ENCODE measurements at regions not wholly inside any gene's neighbourhood (a gene's known extent, or its start where the extent isn't known, plus 50 kb on each side); places are given as distances from the start of the nearest gene placed in this dataset.

DNA sequence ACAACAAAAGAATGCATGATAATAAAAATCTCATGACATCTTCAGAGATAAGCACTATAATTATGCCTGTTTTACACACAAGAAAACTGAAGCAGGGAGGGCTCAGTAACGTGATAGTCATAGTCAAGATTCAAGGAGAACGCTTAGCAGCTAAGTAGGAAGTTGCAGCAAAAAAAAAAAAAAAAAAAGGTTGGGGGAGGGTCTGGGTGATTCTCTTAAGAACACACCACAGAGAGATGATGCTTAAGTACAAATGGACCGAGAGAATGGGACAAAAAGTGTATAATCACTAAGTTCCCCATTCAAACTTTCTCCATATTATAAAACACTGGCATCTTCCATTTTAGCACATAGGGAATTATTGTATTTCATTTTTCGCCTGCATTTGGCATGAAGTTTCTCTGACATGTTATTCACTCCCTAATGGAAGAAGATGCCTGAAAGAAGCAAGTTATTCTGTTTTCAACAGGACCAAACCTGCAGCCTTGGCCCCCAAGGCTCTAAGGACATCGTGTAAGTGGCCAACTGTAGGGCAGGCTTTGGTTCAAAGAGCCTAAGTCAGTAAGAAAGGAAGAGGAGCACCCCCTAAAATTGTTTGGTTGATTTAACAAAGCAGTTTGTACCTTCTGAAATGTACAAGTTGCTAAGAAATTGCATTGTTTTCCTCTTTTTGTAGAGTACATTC, 142.9 kb upstream of the TMPO start:
- DNase-seq (ENCODE audit: low read depth in 2 of 3, low spot score in 1 of 3): no peak

DNA sequence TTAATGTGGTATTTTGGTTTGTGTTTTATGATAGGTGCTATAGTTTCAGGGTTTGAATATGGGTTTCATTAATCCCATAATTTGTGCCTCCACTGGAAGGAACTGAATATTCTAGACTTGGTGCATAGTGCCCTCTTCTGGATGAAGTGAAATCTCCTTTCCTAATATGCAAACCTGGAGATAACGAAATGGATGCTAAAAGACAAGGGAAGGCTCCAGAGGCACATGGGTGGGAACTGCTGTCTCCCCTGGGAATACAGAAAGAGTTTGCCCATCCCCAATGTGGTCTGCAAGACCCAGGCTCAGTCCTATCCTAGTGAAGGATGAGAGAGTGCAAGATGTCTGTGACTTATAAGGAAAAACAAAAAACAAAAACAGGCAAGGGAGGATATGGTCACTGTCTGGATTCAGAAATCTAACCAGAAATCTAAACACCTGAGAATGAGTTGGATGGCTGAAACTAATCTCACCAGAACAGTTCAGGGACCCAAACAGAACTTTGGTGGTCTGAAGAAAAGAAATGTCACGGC, 142.3 kb upstream of the TMPO start:
- peak in 1 of 3 donors; percentile 11 for DNase-seq (ENCODE audit: low read depth in 2 of 3, low spot score in 1 of 3)

DNA sequence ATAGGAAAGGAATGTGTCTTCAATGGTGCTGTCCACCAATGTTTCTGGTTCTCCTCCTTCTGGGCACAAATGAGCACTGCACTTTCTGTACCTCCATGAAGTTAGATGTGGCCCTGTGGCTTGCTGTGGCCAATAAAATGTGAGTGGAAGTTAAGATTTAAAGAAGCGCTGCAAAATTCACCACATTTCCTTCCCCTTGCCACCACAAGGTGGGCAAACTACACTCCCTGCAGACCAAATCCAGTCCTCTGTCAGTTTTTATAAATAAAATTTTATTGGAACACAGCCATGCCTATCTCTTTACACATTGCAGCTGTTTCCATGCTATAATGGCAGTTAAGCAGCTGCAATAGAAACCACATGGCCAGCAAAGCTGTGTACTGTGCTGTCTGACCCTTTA, 141.4 kb upstream of the TMPO start:
- DNase-seq (ENCODE audit: low read depth in 2 of 3, low spot score in 1 of 3): no peak

DNA sequence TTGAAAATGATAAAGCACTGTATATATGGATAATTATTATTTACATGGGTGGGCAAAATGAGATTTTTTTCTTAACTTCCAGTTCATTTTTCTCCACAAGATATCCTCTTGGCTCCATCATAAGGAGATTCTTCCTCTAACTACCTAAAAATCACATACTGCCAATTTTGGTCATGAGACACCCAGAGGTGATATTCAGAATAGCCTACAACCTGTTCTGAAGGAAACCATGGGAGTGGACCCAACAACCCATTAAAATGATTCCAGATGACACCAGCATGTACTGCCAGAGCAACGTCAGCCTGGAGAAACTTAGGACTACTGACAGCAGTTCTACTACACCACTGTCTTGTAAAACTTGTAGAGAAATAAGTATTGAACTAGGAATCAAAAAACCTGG, 136.3 kb upstream of the TMPO start:
- no peak for DNase-seq (ENCODE audit: low read depth in 2 of 3, low spot score in 1 of 3)

DNA sequence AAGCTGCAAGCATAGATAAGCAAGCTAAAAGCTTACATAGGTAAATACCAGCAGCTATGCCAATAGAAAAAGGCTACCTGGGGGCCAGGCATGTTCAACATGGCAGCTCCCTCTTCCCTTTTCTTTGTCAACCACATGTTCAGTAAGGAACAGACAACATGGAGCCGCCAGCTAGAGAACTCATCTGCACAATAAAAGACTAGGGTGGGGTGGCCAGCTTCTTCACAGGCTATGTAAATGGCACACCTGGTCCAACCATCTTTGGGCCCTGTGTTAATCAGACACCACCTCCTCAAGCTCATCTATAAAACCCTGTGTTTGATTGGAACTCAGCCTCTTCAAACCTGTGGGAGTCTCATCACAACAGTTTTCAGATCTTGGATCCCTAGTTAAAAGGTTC, 129.7 kb upstream of the TMPO start:
- DNase-seq (ENCODE audit: low read depth in 2 of 3, low spot score in 1 of 3): no peak

DNA sequence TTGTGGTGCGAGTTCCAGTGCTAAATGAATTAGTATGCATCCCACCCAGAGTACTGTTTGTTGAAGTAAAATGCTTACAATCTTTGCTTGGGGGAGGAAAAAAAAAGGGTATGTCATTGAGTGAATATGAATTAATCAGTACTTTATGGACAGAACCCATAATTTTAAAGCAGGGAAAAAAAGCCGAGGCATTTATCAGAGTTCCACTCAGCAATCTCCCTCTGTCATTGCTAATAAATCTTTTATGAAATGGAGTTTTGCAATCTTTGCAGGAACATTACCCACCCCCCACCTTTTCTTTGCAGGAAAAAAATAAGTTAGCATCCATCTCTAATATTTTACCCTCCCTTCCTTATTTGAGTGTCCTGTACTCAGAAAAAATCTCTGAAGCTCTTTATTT, 127.9 kb upstream of the TMPO start:
- DNase-seq (ENCODE audit: low read depth in 2 of 3, low spot score in 1 of 3): no peak

GRCh38 chr12:98388126-98388525, 127.3 kb upstream of the TMPO start:
- no peak for DNase-seq (ENCODE audit: low read depth in 2 of 3, low spot score in 1 of 3)

DNA sequence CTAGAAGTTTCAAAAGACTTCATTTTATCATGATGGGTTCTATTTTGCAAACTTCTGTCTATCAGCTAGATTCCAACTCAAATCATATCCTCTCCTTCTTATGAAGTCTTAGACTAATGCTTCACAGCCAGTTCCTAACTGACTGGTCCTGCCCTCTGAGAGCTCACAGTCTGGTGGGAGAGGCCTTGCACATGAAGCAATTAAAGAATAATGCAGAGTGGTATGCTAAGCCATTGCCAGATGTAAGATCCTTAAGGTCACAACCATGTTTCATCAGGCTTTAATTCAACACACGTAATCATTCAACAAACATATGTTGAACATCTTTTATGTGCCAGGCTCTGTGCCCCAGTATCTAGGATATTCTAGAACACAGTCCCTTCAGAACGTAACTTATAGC, 125.8 kb upstream of the TMPO start:
- DNase-seq (ENCODE audit: low read depth in 2 of 3, low spot score in 1 of 3): no peak

DNA sequence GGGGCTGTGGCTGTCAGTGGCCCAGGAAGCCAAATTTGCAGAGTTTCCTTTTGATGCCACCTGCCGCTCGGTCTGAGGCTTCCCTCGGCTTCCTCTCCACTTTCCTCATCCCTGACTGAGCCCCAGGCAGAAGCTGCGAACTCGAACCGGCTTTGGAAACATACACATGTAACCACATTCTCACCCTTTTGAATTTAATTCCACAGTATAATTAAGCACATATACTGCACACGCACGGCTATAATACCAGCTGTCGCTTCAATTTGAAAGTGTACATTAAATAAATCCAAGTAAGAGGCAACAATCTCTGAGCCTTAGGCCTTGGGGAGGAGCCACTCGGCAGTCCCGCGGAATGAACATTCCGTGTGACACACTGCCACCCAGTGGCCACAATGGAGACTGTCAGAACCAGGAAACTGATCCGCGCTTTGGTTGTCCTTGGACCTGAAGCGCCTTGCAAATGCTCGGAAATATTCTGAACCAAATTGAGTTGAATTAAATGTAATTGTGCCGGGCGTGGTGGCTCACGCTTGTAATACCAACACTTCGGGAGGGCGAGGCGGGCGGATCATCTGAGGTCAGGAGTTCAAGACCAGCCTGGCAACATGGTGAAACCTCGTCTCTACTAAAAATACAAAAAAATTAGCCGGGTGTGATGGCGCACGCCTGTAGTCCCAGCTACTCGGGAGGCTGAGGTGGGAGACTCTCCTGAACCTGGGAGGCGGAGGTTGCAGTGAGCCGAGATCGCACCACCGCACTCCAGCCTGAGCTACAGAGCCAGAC, 117.9 kb upstream of the TMPO start:
- DNase-seq (ENCODE audit: low read depth in 2 of 3, low spot score in 1 of 3): peak; percentile 67 to 82 (median 78)

GRCh38 chr12:98399532-98399931, 115.9 kb upstream of the TMPO start:
- DNase-seq (ENCODE audit: low read depth in 2 of 3, low spot score in 1 of 3): peak; percentile 38 to 53 (median 46)

- no peak for DNase-seq (ENCODE audit: low read depth in 2 of 3, low spot score in 1 of 3)
Observed at GRCh38 chr12:98401427-98401826, 114.0 kb upstream of the TMPO start.

DNA sequence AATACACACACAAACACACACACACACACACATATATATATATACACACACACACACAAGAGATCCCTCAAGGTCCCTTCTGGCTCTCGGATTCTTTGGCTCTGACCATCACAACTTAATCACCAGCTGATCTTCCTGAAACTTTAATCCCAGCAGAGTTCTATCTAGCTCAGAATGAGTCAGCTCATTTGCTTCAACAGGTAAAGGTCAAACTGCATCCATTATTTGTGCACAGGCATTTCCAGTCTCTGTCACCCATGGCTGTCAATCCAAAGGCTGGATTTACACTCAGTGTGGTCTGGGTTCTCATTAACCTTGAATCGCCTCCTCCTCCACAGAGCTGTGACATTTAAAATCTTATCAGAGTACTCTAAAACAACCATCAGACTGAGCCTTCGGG, 113.3 kb upstream of the TMPO start:
- no peak for DNase-seq (ENCODE audit: low read depth in 2 of 3, low spot score in 1 of 3)

DNA sequence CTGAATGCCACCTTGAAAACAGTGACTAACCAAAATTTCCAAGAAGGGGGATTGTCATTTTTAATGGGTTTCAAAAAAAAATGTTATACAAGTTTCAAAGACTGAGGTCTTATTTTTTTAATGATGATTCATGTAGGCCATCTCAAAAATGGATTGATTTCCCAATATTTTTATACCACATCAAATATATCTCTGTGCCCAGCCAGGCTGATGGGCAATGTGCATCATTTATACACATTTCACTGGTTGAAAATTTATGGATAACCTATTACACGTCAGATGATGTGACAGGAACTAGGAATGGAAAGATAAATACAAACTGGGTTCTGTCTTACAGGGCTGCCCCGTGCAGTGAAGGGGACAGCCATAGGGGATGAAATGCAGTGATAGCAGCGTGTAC, 112.7 kb upstream of the TMPO start:
- no peak for DNase-seq (ENCODE audit: low read depth in 2 of 3, low spot score in 1 of 3)

DNA sequence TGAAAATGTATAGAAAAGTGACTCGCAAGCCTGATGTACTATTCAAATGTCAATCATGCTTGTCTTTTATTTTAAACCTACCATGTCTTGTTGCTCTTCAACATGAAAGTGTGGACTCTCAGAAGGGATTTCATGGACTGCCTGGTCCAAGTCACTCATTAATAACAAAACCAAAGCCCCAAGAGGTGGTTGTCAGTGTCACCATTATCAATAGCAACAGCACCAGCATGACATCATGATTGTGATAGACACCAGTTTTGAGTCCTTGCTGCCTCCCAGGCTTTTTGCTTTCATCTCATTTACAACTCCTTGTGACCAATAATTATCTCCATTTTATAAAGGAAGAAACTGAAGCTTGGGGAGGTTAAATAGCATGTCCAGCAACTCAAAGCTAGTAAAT, 112.0 kb upstream of the TMPO start:
- DNase-seq (ENCODE audit: low read depth in 2 of 3, low spot score in 1 of 3): no peak

DNA sequence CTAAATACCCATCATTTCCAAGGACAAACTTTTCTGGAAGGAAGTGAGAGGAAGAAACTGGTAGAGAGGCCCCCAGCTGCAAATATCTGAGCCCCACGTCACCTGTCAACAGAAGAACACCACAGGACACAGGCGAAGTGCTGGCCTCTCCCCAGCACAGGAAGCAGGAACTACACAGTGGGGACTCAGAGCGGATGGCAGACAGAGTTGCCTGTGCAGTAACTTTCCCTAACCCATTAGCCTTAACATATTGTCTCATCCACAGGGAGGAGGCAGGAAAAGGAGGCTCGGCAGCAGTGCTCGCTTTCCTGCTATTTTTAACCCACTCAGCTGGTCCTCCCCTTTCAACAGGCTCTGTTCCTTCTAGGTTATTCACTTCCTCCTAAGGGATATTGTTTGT, 111.5 kb upstream of the TMPO start:
- no peak for DNase-seq (ENCODE audit: low read depth in 2 of 3, low spot score in 1 of 3)

- no peak for DNase-seq (ENCODE audit: low read depth in 2 of 3, low spot score in 1 of 3)
Observed at GRCh38 chr12:98405805-98406366, 109.5 kb upstream of the TMPO start.

GRCh38 chr12:98406378-98406777, 109.0 kb upstream of the TMPO start:
- no peak for DNase-seq (ENCODE audit: low read depth in 2 of 3, low spot score in 1 of 3)

GRCh38 chr12:98408681-98409080, 106.7 kb upstream of the TMPO start:
- DNase-seq (ENCODE audit: low read depth in 2 of 3, low spot score in 1 of 3): no peak

DNA sequence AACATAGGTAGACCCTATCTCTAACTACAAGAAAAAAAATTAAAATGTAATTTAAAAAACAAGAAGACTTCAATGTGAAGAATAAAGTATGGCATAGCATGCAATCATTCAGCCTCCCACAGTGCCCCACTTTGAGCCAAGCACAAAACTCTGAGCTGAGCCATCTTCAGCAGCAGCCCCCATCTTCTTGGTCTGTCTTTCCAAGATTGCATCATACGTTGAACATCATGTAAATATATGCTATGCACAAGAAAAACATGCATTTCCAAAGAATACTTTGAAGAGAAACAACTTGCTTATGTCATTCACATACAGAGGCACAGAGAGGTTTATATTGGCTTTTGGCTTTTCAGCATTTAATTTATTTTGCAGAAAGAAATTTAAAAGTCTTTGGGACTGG, 105.8 kb upstream of the TMPO start:
- no peak for DNase-seq (ENCODE audit: low read depth in 2 of 3, low spot score in 1 of 3)

GRCh38 chr12:98410356-98410755, 105.0 kb upstream of the TMPO start:
- no peak for DNase-seq (ENCODE audit: low read depth in 2 of 3, low spot score in 1 of 3)

DNA sequence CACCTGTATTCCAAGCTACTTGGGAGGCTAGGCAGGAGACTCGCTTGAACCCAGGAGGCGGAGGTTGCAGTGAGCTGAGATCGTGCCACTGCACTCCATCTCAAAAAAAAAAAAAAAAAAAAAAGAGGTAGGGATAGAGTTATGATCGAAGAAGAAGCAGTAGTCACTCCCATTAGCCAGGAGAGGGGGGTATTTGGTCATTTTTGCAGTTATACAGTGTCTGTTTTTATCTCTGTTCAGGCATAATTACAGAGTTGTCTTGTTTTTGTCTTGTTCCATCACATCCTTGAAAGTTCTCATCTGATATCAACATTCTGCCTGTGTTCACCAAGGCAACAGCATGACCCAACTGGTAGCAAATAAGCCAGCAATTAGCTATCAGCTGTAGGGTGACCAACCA, 98.5 kb upstream of the TMPO start:
- DNase-seq (ENCODE audit: low read depth in 2 of 3, low spot score in 1 of 3): no peak

DNA sequence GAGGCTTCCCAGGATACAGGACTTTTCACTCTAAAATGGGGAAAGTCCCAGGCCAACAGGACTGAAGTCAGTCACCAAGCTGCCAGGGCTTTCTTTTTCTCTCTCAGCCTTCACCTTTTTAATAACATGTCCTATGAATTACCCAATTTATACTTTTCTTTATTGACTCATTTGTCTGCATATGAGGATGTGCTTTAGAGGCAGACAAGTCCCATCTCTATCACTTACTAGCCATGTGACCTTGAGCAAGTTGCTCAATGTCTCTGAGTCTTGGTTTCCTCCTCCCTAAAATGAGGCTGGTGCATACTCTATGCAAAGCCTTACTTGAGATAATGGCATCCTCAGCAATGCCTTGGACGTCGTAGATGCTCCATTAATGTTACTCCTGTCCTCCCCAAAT, 98.1 kb upstream of the TMPO start:
- DNase-seq (ENCODE audit: low read depth in 2 of 3, low spot score in 1 of 3): no peak

Data from stimulated activated CD4-positive, alpha-beta T cell treated with anti-CD3 and anti-CD28 coated beads, Interleukin-12 subunit alpha, Interleukin-12 subunit beta, amount 100 ng/mL, for 48 hours (primary cell).